Hepatocyte (in vitro differentiated cells): ENCODE measurements at regions not wholly inside any gene's neighbourhood (a gene's known extent, or its start where the extent isn't known, plus 50 kb on each side); places are given as distances from the start of the nearest gene placed in this dataset.

Experiments
- CTCF ChIP-seq: fragments of 200-600 bp; sonication (generic); IDR thresholded peaks from 2 replicates; pipeline ENCODE4 v1.5.1; 2016; ENCODE audit warnings: antibody characterized with exemption, mild to moderate bottlenecking; ENCODE audit not compliant: poor library complexity
- EZH2 ChIP-seq: fragments of 200-600 bp; sonication (generic); IDR thresholded peaks from 2 replicates; pipeline ENCODE4 v1.6.1; 2016; ENCODE audit warnings: antibody characterized with exemption, mild to moderate bottlenecking, borderline replicate concordance
- EZH2phosphoT487 ChIP-seq: fragments of 200-600 bp; sonication (generic); IDR thresholded peaks from one replicate; pipeline ENCODE4 v1.6.1; 2018; ENCODE audit warnings: antibody characterized with exemption, mild to moderate bottlenecking, low read depth, moderate library complexity; ENCODE audit not compliant: unreplicated experiment, severe bottlenecking

- TF ChIP-seq CTCF (no peak), EZH2 (no peak), EZH2phosphoT487 (no peak)
Observed at GRCh38 chr22:48414651-48415050, 1413.0 kb downstream of the BRD1 start.
